ENCODE measurements at regions not wholly inside any gene's neighbourhood (a gene's known extent, or its start where the extent isn't known, plus 50 kb on each side); places are given as distances from the start of the nearest gene placed in this dataset.

DNA sequence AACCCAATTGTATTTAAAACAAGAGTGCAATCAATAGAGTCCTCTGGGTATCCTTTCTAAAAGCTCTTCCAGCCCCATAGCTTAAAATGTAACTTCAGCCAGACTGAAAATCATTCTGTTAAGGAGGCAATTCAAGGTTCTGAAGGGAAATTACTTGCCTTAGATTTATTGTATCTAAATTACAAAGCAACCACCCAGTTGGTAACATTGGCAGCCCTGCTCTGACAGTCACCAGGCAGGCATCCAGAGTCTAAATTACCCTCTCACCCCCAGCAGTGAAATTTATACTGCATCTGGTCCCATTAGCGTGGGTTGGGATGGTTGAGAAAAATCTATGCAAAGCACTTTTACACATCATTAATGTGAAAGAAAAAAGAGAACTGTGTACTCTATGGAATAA lies 514.7 kb downstream of the MTRR start:
- TF ChIP-seq CTCF (IDR thresholded peaks at IDR 0.05) = no peak
- no peak for TF ChIP-seq POLR2A (IDR thresholded peaks at IDR 0.05)
